Heart left ventricle (tissue), 13 donors: ENCODE measurements at regions not wholly inside any gene's neighbourhood (a gene's known extent, or its start where the extent isn't known, plus 50 kb on each side); places are given as distances from the start of the nearest gene placed in this dataset.

Source experiments
- POLR2A ChIP-seq, 2 donors: fragments of 450-650 bp; IDR thresholded peaks; one replicate each; pipeline ENCODE4 v1.6.1; 2017; ENCODE audit warnings: antibody characterized with exemption in 2 of 2, mild to moderate bottlenecking in 2 of 2, moderate library complexity in 2 of 2
- TF ChIP-seq, protein P1 (sequence below), 12 donors: fragments of 200-600 bp; sonication (generic) in 4 of 12; IDR thresholded peaks; one replicate each; pipeline versions ENCODE4 v1.5.0 to v1.8.0; 2018 to 2022; ENCODE audit warnings: antibody characterized with exemption in 12 of 12, mild to moderate bottlenecking in 5 of 12
- donor health status: ischemic (EF 13 %, LVEDD 7.1; RV severe dilation, severe dysfunction).
- donor health status: DM: no; HTN: yes; CAD: no.
- donor health status: DM: no; HTN: no; CAD: no.
- donor health status: ischemic (EF 25% LVEDD 6.9; RV normal size, moderate dysfunction).
- donor health status: ischemic (EF 25% LVEDD 5.7; RV mildly dilated, moderate dysfunction).
- donor health status: ischemic (EF 35%, LVEDD 5.7; RV mildly dilated, moderate dysfunction).
- donor health status: nonischemic (EF 11% LVEDD 7.7; RV severe dilation, severe dysfunction).
- donor health status: DM: yes; HTN: yes; CAD: no.
- donor health status: PGD.
- donor health status: ischemic (EF 29% LVEDD 5.4; RV normal size, mild dysfunction).
- donor health status: nonischemic (EF 23%, LVEDD 6.1; RV moderate dilation, normal function).

DNA sequence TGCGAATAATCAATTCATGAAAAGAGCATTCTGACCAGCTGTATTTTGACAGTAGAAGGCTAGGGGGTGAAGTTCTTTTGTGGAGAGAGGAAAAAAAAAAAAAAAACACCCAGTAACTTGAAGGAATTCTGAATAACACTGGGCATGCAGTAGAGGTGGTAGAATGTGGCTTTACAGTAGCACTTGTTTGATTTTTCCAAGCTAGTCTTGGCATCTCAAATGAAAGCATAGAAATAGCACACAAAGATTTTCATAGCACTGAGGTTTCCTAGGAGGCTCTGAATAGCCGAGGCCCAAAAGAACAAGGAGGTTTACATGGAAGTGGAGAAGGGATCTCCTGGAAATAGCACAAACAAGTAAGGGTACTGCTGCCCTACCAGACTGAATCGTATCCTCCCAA is 470.2 kb upstream of the CDH20 start:
- TF ChIP-seq, protein P1, sequence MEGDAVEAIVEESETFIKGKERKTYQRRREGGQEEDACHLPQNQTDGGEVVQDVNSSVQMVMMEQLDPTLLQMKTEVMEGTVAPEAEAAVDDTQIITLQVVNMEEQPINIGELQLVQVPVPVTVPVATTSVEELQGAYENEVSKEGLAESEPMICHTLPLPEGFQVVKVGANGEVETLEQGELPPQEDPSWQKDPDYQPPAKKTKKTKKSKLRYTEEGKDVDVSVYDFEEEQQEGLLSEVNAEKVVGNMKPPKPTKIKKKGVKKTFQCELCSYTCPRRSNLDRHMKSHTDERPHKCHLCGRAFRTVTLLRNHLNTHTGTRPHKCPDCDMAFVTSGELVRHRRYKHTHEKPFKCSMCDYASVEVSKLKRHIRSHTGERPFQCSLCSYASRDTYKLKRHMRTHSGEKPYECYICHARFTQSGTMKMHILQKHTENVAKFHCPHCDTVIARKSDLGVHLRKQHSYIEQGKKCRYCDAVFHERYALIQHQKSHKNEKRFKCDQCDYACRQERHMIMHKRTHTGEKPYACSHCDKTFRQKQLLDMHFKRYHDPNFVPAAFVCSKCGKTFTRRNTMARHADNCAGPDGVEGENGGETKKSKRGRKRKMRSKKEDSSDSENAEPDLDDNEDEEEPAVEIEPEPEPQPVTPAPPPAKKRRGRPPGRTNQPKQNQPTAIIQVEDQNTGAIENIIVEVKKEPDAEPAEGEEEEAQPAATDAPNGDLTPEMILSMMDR (IDR thresholded peaks at IDR 0.05) = no peak
- no peak for TF ChIP-seq POLR2A (IDR thresholded peaks at IDR 0.05)
